GM12878 (cell line): ENCODE measurements at regions not wholly inside any gene's neighbourhood (a gene's known extent, or its start where the extent isn't known, plus 50 kb on each side); places are given as distances from the start of the nearest gene placed in this dataset.

Experiments used
- ATAC-seq: fragments of 200-7000 bp; cut with Tn5 transposase; 3 replicates; pipeline ENCODE4 v1.9.1; 2020; ENCODE audit warnings: mild to moderate bottlenecking, moderate library complexity
- BruUV-seq: library from RNA; stranded (reverse); fragments of 400-500 nt; replicated peaks from 2 replicates; lab custom pipeline; 2021; lab: Mats Ljungman, UMichigan
- CTCF ChIA-PET: fragments of 300-600 bp; sonication (Branson Sonifier 250); formaldehyde crosslinking; extraction: SDS; loops from one replicate; lab custom pipeline; 2021; ENCODE audit warnings: inconsistent platforms; lab: Yijun Ruan, JAX
- POLR2A ChIA-PET: fragments of 350-600 bp; formaldehyde crosslinking; extraction: SDS; loops from one replicate; lab custom pipeline; 2021; ENCODE audit warnings: inconsistent platforms; lab: Charles Lee
- RAD21 ChIA-PET: fragments of 300-600 bp; sonication (Branson Sonifier 250); formaldehyde crosslinking; loops from one replicate; lab custom pipeline; 2023; ENCODE audit warnings: antibody characterized with exemption; ENCODE audit not compliant: unreplicated experiment; lab: Charles Lee
- SMC1A ChIA-PET: fragments of 300-600 bp; sonication (Branson Sonifier 250); formaldehyde crosslinking; loops from one replicate; lab custom pipeline; 2023; ENCODE audit not compliant: unreplicated experiment, uncharacterized antibody; lab: Charles Lee
- DNase-seq: peaks from one replicate; pipeline ENCODE4 v3.0.0-alpha.2; 2011; ENCODE audit warnings: low read depth, low spot score
- FAIRE-seq: peaks from 3 replicates; lab custom pipeline; 2011; peaks lifted over from hg19 to GRCh38; lab: Jason Lieb, UNC
- H2AFZ ChIP-seq: 2 replicates; pipeline ENCODE4 v1.6.0; 2011; ENCODE audit warnings: low read depth, low read length, control low read depth; ENCODE audit not compliant: control insufficient read depth
- H3K27ac ChIP-seq: 2 replicates; pipeline ENCODE4 v1.5.1; 2011; ENCODE audit warnings: control low read depth; ENCODE audit not compliant: control insufficient read depth, insufficient read depth
- H3K27me3 ChIP-seq, 2 experiments: replicated peaks in 1 of 2; 2 replicates each; pipeline versions ENCODE4 v1.6.0 to v1.6.1; 2011; ENCODE audit warnings: low read length in 1 of 2; ENCODE audit not compliant: control insufficient read depth in 2 of 2, insufficient read depth in 2 of 2
- H3K36me3 ChIP-seq, 2 experiments: 2 replicates each; pipeline ENCODE4 v1.5.1; 2011; ENCODE audit warnings: low read length in 1 of 2; ENCODE audit not compliant: control insufficient read depth in 2 of 2, insufficient read depth in 2 of 2
- H3K4me1 ChIP-seq: 2 replicates; pipeline ENCODE4 v1.6.1; 2011; ENCODE audit warnings: mild to moderate bottlenecking, low read length, moderate library complexity, mixed read lengths; ENCODE audit not compliant: control insufficient read depth, insufficient read depth
- H3K4me2 ChIP-seq: 2 replicates; pipeline ENCODE4 v1.6.0; 2011; ENCODE audit warnings: control low read depth; ENCODE audit not compliant: control insufficient read depth, insufficient read depth
- H3K4me3 ChIP-seq: fragments of 200-600 bp; sonication (generic); 2 replicates; pipeline ENCODE4 v1.5.1; 2016
- H3K79me2 ChIP-seq: 2 replicates; pipeline ENCODE4 v1.6.0; 2011; ENCODE audit warnings: low read length; ENCODE audit not compliant: control insufficient read depth, insufficient read depth
- H3K9ac ChIP-seq: 2 replicates; pipeline ENCODE4 v1.8.0; 2011; ENCODE audit warnings: low read length, control low read depth, mixed read lengths; ENCODE audit not compliant: control insufficient read depth, insufficient read depth
- H3K9me3 ChIP-seq: replicated peaks from 3 replicates; pipeline ENCODE4 v1.5.1; 2011; ENCODE audit warnings: mild to moderate bottlenecking, low read length; ENCODE audit not compliant: control insufficient read depth, insufficient read depth
- H4K20me1 ChIP-seq: 2 replicates; pipeline ENCODE4 v1.6.0; 2011; ENCODE audit not compliant: control insufficient read depth, insufficient read depth
- BCL11A ChIP-seq: IDR thresholded peaks from 2 replicates; pipeline ENCODE4 v1.6.1; 2011; ENCODE audit warnings: low read depth, low read length
- ESRRA ChIP-seq: IDR thresholded peaks from 2 replicates; pipeline ENCODE4 v1.6.1; 2012; ENCODE audit warnings: mild to moderate bottlenecking, low read length, improper control_type of control experiment
- EZH2 ChIP-seq: IDR thresholded peaks from 2 replicates; pipeline ENCODE4 v1.6.1; 2012; ENCODE audit warnings: low read depth, mild to moderate bottlenecking, control low read depth, inconsistent platforms, low read length, borderline replicate concordance; ENCODE audit not compliant: control insufficient read depth
- HDAC2 ChIP-seq: fragments of 200-600 bp; sonication (generic); IDR thresholded peaks from 2 replicates; pipeline ENCODE4 v1.6.1; 2017
- KDM1A ChIP-seq: fragments of 200-600 bp; sonication (generic); IDR thresholded peaks from 2 replicates; pipeline ENCODE4 v1.6.1; 2016; ENCODE audit warnings: borderline replicate concordance
- LARP7 ChIP-seq: fragments of 450-650 bp; IDR thresholded peaks from 2 replicates; pipeline ENCODE4 v1.6.1; 2017; ENCODE audit warnings: mild to moderate bottlenecking
- MEF2A ChIP-seq: IDR thresholded peaks from 2 replicates; pipeline ENCODE4 v1.6.1; 2011; ENCODE audit warnings: low read depth, mild to moderate bottlenecking, low read length, moderate library complexity; ENCODE audit not compliant: insufficient read depth
- NFYA ChIP-seq: IDR thresholded peaks from 2 replicates; pipeline ENCODE4 v1.6.1; 2011; ENCODE audit warnings: low read depth, mild to moderate bottlenecking, low read length, improper control_type of control experiment, borderline replicate concordance
- SMARCA5 ChIP-seq: fragments of 450-650 bp; IDR thresholded peaks from 2 replicates; pipeline ENCODE4 v1.6.1; 2017; ENCODE audit warnings: mild to moderate bottlenecking
- SPI1 ChIP-seq: IDR thresholded peaks from 2 replicates; pipeline ENCODE4 v1.6.1; 2011; ENCODE audit warnings: low read depth, mild to moderate bottlenecking, low read length, moderate library complexity, borderline replicate concordance; ENCODE audit not compliant: insufficient read depth
- SRF ChIP-seq, 2 experiments: IDR thresholded peaks; 2 replicates each; pipeline ENCODE4 v1.6.1; 2011; ENCODE audit warnings: low read depth in 2 of 2, low read length in 2 of 2, mild to moderate bottlenecking in 1 of 2, moderate library complexity in 1 of 2
- STAT3 ChIP-seq: IDR thresholded peaks from 2 replicates; pipeline ENCODE4 v1.6.1; 2011; ENCODE audit warnings: low read depth, low read length, improper control_type of control experiment
- ZNF207 ChIP-seq: fragments of 450-650 bp; IDR thresholded peaks from 2 replicates; pipeline ENCODE4 v1.6.1; 2014; ENCODE audit warnings: antibody characterized with exemption, mild to moderate bottlenecking, borderline replicate concordance
- WGBS: methylation state at CpG from one replicate; pipeline ENCODE4 v1.1.6; 2016; ENCODE audit warnings: low lambda C conversion rate; ENCODE audit not compliant: insufficient replicate concordance, insufficient coverage; ENCODE audit errors: missing lambda C conversion rate; 5-methylcytosine and 5-hydroxymethylcytosine counted together
- in situ Hi-C: fragments of 300-500 bp; cut with MboI; formaldehyde crosslinking; loops from 9 replicates; pipeline ENCODE4 v1.14.3; 2018; ENCODE audit warnings: mixed read lengths
- intact Hi-C: fragments of 100-400 bp; cut with micrococcal nuclease; formaldehyde crosslinking; loops from one replicate; pipeline ENCODE4 v1.14.2; 2022; ENCODE audit not compliant: unreplicated experiment
- TF ChIP-seq, protein P1 (sequence below): IDR thresholded peaks from 2 replicates; pipeline ENCODE4 v1.6.1; 2012; ENCODE audit warnings: mild to moderate bottlenecking, low read depth, low read length
- TF ChIP-seq, protein P2 (sequence below): IDR thresholded peaks from 2 replicates; pipeline ENCODE4 v1.6.1; 2011; ENCODE audit warnings: borderline replicate concordance, low read depth, mild to moderate bottlenecking, moderate library complexity, low read length; ENCODE audit not compliant: insufficient read depth, poor library complexity, severe bottlenecking
- TF ChIP-seq, protein P3 (sequence below): fragments of 450-650 bp; formaldehyde crosslinking; IDR thresholded peaks from 2 replicates; pipeline ENCODE4 v1.4.0; 2022; ENCODE audit warnings: mild to moderate bottlenecking, moderate library complexity

DNA sequence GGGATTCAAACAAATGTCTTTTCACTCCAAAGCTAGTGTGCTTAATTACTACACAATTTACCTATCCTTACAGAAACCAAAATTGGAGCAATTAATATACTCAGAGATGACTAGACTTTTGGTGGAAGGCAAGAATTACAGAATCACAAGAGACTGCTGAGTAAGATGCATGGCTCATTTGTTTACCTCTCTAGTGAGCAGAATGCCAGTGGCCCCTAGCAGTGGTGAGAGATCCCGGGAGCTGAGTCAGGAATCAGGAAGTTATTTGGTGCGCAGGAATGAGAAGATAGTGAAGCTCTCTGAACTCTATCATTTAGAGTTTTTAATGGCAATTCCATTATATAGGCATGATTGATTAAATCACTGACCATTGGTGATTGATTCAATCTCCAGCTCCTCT is 188.9 kb upstream of the SESN3 start:
- WGBS, result 62% methylated on average over 2 of the region's 2 CpGs
- Histone ChIP-seq H3K9me3 (no peaks in the 10 kb centered on the region), H3K27me3 (no peaks in the 10 kb centered on the region; a peak in 1 of 4 replicates), H3K4me1 (no peaks in the 10 kb centered on the region), H3K36me3 (no peaks in the 10 kb centered on the region), H3K9ac (no peak overlapping the region), H3K79me2 (no peaks in the 10 kb centered on the region), H3K4me3 (no peak overlapping the region), H3K4me2 (no peak overlapping the region), H2AFZ (no peak overlapping the region), H4K20me1 (no peaks in the 10 kb centered on the region), H3K27ac (no peak overlapping the region)
- ChIA-PET RAD21 (interaction anchor here (1.8 kb wide), 1 partner anchor 189 kb away, joined by 4 read pairs; the partner anchor contains the start of gene SESN3), POLR2A (no interaction called here), SMC1A (interaction anchor here (0.9 kb wide), 1 partner anchor 40 kb away, joined by 3 read pairs; no protein-coding TSS in a partner anchor), CTCF (interaction anchor here (0.6 kb wide), 1 partner anchor 505 kb away, joined by 3 read pairs; no protein-coding TSS in a partner anchor)
- intact Hi-C loops (no loop called here), in situ Hi-C loops (no loop called here)
- FAIRE-seq, result no peak
- DNase-seq, result no peak
- ATAC-seq, result no peak
- BruUV-seq, result no TSS peak
- TF ChIP-seq SPI1 (no peak), ZNF207 (no peak), SRF (IDR thresholded peaks at IDR 0.05; ENCODE audit: low read depth in 2 of 2, low read length in 2 of 2) (no peak), STAT3 (no peak), MEF2A (no peak), LARP7 (no peak), SMARCA5 (no peak), KDM1A (no peak), ESRRA (no peak), NFYA (no peak), HDAC2 (no peak), BCL11A (no peak), EZH2 (no peak)
- TF ChIP-seq, protein P1, sequence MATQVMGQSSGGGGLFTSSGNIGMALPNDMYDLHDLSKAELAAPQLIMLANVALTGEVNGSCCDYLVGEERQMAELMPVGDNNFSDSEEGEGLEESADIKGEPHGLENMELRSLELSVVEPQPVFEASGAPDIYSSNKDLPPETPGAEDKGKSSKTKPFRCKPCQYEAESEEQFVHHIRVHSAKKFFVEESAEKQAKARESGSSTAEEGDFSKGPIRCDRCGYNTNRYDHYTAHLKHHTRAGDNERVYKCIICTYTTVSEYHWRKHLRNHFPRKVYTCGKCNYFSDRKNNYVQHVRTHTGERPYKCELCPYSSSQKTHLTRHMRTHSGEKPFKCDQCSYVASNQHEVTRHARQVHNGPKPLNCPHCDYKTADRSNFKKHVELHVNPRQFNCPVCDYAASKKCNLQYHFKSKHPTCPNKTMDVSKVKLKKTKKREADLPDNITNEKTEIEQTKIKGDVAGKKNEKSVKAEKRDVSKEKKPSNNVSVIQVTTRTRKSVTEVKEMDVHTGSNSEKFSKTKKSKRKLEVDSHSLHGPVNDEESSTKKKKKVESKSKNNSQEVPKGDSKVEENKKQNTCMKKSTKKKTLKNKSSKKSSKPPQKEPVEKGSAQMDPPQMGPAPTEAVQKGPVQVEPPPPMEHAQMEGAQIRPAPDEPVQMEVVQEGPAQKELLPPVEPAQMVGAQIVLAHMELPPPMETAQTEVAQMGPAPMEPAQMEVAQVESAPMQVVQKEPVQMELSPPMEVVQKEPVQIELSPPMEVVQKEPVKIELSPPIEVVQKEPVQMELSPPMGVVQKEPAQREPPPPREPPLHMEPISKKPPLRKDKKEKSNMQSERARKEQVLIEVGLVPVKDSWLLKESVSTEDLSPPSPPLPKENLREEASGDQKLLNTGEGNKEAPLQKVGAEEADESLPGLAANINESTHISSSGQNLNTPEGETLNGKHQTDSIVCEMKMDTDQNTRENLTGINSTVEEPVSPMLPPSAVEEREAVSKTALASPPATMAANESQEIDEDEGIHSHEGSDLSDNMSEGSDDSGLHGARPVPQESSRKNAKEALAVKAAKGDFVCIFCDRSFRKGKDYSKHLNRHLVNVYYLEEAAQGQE, result no peak
- TF ChIP-seq, protein P2, sequence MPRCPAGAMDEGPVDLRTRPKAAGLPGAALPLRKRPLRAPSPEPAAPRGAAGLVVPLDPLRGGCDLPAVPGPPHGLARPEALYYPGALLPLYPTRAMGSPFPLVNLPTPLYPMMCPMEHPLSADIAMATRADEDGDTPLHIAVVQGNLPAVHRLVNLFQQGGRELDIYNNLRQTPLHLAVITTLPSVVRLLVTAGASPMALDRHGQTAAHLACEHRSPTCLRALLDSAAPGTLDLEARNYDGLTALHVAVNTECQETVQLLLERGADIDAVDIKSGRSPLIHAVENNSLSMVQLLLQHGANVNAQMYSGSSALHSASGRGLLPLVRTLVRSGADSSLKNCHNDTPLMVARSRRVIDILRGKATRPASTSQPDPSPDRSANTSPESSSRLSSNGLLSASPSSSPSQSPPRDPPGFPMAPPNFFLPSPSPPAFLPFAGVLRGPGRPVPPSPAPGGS, result no peak
- TF ChIP-seq, protein P3, sequence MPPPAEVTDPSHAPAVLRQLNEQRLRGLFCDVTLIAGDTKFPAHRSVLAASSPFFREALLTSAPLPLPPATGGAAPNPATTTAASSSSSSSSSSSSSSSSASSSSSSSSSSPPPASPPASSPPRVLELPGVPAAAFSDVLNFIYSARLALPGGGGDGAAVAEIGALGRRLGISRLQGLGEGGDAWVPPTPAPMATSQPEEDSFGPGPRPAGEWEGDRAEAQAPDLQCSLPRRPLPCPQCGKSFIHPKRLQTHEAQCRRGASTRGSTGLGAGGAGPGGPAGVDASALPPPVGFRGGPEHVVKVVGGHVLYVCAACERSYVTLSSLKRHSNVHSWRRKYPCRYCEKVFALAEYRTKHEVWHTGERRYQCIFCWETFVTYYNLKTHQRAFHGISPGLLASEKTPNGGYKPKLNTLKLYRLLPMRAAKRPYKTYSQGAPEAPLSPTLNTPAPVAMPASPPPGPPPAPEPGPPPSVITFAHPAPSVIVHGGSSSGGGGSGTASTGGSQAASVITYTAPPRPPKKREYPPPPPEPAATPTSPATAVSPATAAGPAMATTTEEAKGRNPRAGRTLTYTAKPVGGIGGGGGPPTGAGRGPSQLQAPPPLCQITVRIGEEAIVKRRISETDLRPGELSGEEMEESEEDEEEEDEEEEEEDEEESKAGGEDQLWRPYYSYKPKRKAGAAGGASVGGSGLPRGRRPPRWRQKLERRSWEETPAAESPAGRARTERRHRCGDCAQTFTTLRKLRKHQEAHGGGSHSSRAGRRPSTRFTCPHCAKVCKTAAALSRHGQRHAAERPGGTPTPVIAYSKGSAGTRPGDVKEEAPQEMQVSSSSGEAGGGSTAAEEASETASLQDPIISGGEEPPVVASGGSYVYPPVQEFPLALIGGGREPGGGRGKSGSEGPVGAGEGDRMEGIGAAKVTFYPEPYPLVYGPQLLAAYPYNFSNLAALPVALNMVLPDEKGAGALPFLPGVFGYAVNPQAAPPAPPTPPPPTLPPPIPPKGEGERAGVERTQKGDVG (CRISPR knock-in tag), result no peak
